ACC112 (cell line): ENCODE measurements at regions not wholly inside any gene's neighbourhood (a gene's known extent, or its start where the extent isn't known, plus 50 kb on each side); places are given as distances from the start of the nearest gene placed in this dataset.

Experiments
- H2AFZ ChIP-seq: fragments of 200-600 bp; sonication (generic); one replicate; pipeline ENCODE4 v1.6.0; 2017; ENCODE audit warnings: antibody characterized with exemption, low read length; ENCODE audit not compliant: unreplicated experiment
- H3K27ac ChIP-seq: fragments of 200-600 bp; sonication (generic); 2 replicates; pipeline ENCODE4 v1.5.1; 2014; ENCODE audit warnings: low read depth, mild to moderate bottlenecking, antibody characterized with exemption, low read length, moderate library complexity
- H3K27me3 ChIP-seq: fragments of 200-600 bp; sonication (generic); 2 replicates; pipeline ENCODE4 v1.6.1; 2014; ENCODE audit warnings: mild to moderate bottlenecking, antibody characterized with exemption, low read length, moderate library complexity, mixed read lengths; ENCODE audit not compliant: insufficient read depth
- H3K36me3 ChIP-seq: fragments of 200-600 bp; sonication (generic); 2 replicates; pipeline ENCODE4 v1.6.1; 2016; ENCODE audit warnings: mild to moderate bottlenecking, antibody characterized with exemption, low read length, moderate library complexity, mixed read lengths; ENCODE audit not compliant: insufficient read depth
- H3K4me1 ChIP-seq: fragments of 200-600 bp; sonication (generic); one replicate; pipeline ENCODE4 v1.6.1; 2016; ENCODE audit warnings: low read length, mixed read lengths; ENCODE audit not compliant: insufficient read depth, unreplicated experiment, control insufficient read depth
- H3K4me3 ChIP-seq: fragments of 200-600 bp; sonication (generic); 2 replicates; pipeline ENCODE4 v1.5.1; 2014; ENCODE audit warnings: mild to moderate bottlenecking, low read depth, low read length
- H3K79me2 ChIP-seq: fragments of 200-600 bp; sonication (generic); one replicate; pipeline ENCODE4 v1.6.0; 2016; ENCODE audit warnings: low read length; ENCODE audit not compliant: control insufficient read depth, unreplicated experiment, insufficient read depth

DNA sequence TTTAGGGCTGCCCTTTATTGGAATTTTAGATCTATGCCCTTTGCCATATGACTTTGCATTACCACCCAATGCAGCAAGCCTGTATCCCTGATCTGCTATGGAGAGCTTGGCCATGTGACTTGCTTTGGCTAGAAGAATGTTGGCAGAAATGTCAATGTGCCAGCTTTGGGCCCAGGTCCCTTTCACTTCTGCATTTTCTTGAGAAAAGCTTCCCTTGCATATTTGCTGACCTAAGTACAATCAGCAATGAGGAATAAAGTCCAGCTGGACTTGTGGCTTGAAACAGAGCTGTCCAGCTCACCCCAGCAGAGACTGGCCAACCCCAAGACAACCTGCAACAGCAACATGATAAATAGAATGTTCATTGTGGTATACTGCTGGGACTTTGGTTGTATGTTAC lies 135.9 kb downstream of the PAH start:
- Histone ChIP-seq H3K27ac (no peak overlapping the region), H2AFZ (no peak overlapping the region), H3K27me3 (no peaks in the 10 kb centered on the region), H3K36me3 (no peaks in the 10 kb centered on the region), H3K4me1 (no peaks in the 10 kb centered on the region), H3K4me3 (no peak overlapping the region), H3K79me2 (no peaks in the 10 kb centered on the region)

DNA sequence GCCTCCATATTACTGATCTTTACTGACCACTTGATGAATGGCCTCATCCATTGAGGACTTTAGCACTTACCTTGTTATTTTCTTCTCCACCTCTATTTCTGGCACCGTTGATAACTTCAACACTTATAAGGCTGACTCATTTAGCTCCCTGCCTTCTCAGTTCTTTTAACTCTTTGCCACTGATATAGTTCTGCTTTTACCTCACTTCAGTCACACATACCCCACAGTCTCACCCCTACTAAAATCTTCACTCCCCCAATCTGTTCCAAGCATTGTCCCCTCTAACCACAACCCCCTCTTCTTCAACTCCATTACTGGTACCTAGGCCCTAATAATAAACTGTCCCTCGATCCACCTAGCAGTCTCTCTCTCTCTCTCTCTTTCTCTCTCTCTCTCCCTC lies 141.0 kb downstream of the PAH start:
- H3K27me3 ChIP-seq = no peaks in the 10 kb centered on the region
- H3K4me3 ChIP-seq = no peak overlapping the region
- no peak overlapping the region for H3K27ac ChIP-seq
- no peaks in the 10 kb centered on the region for H3K79me2 ChIP-seq
- no peaks in the 10 kb centered on the region for H3K36me3 ChIP-seq
- H3K4me1 ChIP-seq = no peaks in the 10 kb centered on the region
- no peak overlapping the region for H2AFZ ChIP-seq

DNA sequence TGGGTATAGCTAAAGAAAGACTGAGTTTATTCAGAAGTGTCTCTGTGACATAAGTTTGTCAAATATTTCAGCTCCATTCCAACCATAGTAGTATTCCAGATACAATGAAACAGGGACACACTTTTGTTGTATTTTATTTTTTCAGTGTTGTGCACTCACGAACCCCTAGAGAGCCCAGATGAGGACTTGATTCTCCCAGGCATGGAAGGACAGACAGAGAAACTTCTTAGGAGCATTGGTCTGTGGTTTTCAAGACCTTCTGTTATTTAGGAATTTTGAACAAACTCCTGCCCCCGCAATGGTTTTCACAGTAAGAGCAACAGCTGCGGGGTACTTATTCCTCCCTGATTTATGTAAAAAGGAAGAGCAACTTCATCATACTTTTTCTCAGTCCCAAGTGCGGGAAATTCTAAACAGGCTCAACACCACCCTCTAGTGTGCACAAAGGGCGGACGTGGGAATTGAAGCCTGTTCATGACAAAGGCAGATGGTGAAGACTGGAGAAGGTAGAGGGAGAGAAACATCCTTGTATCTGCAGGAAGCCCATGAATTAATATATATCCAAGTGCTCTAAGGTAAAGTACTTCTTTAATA lies 147.6 kb downstream of the PAH start:
- Histone ChIP-seq H2AFZ (no peak overlapping the region), H3K4me3 (no peak overlapping the region), H3K4me1 (no peaks in the 10 kb centered on the region), H3K79me2 (no peaks in the 10 kb centered on the region), H3K27ac (no peak overlapping the region), H3K27me3 (peaks cover 4% of the 10 kb centered on the region; the same call in 1 of the 2 replicates), H3K36me3 (no peaks in the 10 kb centered on the region)

DNA sequence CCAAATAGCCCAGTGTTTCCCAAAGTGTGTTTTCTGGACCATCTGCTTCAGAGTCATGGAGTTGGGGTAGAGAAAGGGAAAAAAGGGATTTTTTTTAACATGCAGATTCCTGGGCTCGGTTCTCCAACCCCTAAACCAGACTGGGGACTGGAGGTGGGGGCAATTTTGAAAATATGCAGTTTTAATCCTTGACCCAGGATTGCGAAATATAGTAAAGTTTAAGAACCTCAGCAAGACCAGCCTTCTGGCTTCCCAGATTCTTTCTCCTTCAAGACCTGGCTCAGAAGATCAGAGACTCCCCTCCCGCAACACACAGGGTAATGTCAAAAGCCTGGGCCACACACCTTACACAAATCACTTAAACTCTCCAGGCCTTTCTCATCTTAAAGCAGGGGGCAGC lies 150.1 kb downstream of the PAH start:
- Histone ChIP-seq H3K4me1 (no peaks in the 10 kb centered on the region), H3K4me3 (no peak overlapping the region), H3K79me2 (no peaks in the 10 kb centered on the region), H3K27ac (no peak overlapping the region), H3K36me3 (no peaks in the 10 kb centered on the region), H2AFZ (no peak overlapping the region), H3K27me3 (peaks cover 4% of the 10 kb centered on the region; the same call in 1 of the 2 replicates)

DNA sequence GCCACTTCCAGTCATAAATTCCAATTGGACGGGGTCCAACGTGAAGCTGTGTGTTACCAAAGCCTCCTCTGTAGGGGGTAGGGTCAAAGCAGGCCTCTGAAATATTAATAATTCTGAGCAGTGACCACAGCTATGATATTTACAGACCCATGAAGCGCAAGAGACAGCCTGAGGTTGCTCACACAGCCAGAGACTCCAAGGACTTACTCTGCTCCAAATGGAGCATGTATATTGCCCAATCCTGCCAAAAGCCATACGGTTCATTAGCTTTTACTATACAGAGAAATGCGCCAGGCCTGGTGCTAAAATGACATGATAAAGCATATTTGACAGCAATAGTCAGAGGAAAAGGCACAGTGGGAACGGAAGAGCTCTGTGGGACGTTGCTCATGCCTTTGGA lies 151.3 kb downstream of the PAH start:
- H3K36me3 ChIP-seq = no peaks in the 10 kb centered on the region
- peaks cover 4% of the 10 kb centered on the region; the same call in 1 of the 2 replicates for H3K27me3 ChIP-seq
- H3K4me3 ChIP-seq = no peak overlapping the region
- H2AFZ ChIP-seq = no peak overlapping the region
- no peaks in the 10 kb centered on the region for H3K4me1 ChIP-seq
- no peak overlapping the region for H3K27ac ChIP-seq
- no peaks in the 10 kb centered on the region for H3K79me2 ChIP-seq

DNA sequence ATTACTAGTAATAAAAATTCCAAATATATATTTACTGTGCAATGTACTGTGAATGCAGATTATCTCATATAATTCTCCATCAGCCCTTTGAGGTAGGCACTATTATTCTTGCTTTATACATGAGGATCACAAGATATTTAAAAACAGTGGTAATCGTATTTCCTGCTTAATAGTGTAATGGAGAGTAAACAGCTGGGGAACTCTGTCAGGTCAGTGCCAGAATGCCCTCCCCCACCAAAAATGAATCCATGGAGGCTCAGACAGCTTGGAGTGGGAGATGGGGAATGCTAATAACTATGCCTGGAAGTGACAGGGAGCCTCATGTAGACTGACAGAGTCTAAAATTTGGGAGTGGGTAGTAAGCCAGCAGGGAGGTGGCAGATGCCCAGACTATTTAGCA lies 153.6 kb downstream of the PAH start:
- H3K36me3 ChIP-seq = no peaks in the 10 kb centered on the region
- no peak overlapping the region for H3K27ac ChIP-seq
- H3K79me2 ChIP-seq = no peaks in the 10 kb centered on the region
- no peaks in the 10 kb centered on the region for H3K27me3 ChIP-seq
- no peaks in the 10 kb centered on the region for H3K4me1 ChIP-seq
- no peak overlapping the region for H3K4me3 ChIP-seq
- H2AFZ ChIP-seq = no peak overlapping the region

DNA sequence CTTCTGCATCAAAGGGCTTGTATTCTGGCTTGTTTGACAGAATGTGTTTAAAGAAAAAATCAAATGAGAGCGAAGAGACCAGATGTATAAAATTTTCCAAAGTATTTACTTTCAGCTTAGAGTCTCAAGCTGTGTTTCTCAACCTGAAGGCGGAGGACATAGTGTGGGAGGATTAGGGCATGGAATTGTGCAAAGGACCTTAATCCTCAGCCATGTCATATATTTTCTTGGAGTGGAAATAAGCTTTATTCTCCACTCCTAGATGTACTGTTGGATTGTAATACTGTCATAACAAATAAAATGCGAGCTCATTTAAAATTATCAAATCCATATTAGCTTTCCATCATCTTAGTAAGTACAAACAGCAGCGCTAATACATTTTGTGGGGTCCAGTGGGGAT lies 154.0 kb downstream of the PAH start:
- Histone ChIP-seq H3K27me3 (no peaks in the 10 kb centered on the region), H3K79me2 (no peaks in the 10 kb centered on the region), H2AFZ (no peak overlapping the region), H3K36me3 (no peaks in the 10 kb centered on the region), H3K27ac (no peak overlapping the region), H3K4me1 (no peaks in the 10 kb centered on the region), H3K4me3 (no peak overlapping the region)

DNA sequence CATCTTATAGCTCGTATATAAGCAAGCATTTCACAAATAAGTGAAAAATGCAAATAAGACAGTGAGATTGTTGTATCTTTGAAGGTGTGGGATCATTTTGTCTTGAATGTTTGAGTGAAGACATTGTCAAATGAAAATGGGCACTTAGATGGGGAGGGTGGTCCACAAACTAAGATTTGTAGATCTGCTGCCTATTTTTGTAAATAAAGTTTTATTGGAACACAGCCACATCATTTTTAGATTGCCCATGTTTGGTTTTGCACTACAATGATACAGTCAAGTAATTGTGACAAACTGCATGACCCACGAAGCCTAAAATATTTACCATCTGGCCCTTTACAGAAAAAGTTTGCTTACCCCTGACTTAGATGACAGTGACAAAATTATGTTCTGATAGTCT lies 156.7 kb downstream of the PAH start:
- no peak overlapping the region for H3K4me3 ChIP-seq
- no peaks in the 10 kb centered on the region for H3K4me1 ChIP-seq
- H3K36me3 ChIP-seq = no peaks in the 10 kb centered on the region
- no peak overlapping the region for H3K27ac ChIP-seq
- H3K27me3 ChIP-seq = no peaks in the 10 kb centered on the region
- no peak overlapping the region for H2AFZ ChIP-seq
- H3K79me2 ChIP-seq = no peaks in the 10 kb centered on the region

DNA sequence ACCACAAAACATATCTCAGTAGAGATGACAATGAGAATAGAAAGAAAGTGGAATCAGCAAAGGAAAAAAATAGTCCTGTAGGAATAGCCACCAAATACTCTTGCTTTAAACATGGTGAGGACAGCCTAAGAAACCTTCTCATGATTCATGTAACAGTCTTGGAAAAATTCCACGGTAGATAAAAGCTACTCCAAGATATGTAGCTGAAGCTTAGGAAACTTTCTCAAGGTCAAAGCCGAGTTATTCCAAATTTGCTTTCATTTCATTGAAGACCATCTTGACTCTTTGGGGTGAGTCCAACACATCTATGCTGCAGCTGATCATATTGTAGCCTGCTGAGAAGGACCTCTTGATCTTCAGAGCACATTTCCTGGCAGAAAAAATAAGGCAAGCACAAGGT lies 157.6 kb downstream of the PAH start:
- H3K4me3 ChIP-seq = no peak overlapping the region
- no peaks in the 10 kb centered on the region for H3K27me3 ChIP-seq
- no peaks in the 10 kb centered on the region for H3K79me2 ChIP-seq
- H3K4me1 ChIP-seq = no peaks in the 10 kb centered on the region
- no peak overlapping the region for H3K27ac ChIP-seq
- H3K36me3 ChIP-seq = no peaks in the 10 kb centered on the region
- H2AFZ ChIP-seq = no peak overlapping the region

DNA sequence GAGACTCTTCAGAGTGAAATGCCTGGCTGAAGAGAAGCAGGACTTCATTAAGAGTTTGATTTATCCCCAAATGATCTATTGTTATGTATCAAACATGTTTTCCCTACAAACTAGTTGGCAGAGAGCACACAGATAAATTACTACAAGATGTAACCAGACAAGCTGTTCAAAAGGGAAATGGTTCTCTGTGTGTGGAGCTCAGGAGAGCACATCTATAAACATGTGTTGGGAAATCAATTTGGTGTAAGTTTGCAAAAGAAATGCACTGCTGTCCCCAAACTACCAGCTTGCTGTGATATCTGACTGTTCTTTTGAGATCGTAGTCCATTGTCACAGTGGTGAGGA lies 159.2 kb downstream of the PAH start:
- no peak overlapping the region for H3K4me3 ChIP-seq
- H3K4me1 ChIP-seq = no peaks in the 10 kb centered on the region
- no peaks in the 10 kb centered on the region for H3K27me3 ChIP-seq
- H3K79me2 ChIP-seq = no peaks in the 10 kb centered on the region
- H2AFZ ChIP-seq = no peak overlapping the region
- H3K27ac ChIP-seq = no peak overlapping the region
- no peaks in the 10 kb centered on the region for H3K36me3 ChIP-seq

DNA sequence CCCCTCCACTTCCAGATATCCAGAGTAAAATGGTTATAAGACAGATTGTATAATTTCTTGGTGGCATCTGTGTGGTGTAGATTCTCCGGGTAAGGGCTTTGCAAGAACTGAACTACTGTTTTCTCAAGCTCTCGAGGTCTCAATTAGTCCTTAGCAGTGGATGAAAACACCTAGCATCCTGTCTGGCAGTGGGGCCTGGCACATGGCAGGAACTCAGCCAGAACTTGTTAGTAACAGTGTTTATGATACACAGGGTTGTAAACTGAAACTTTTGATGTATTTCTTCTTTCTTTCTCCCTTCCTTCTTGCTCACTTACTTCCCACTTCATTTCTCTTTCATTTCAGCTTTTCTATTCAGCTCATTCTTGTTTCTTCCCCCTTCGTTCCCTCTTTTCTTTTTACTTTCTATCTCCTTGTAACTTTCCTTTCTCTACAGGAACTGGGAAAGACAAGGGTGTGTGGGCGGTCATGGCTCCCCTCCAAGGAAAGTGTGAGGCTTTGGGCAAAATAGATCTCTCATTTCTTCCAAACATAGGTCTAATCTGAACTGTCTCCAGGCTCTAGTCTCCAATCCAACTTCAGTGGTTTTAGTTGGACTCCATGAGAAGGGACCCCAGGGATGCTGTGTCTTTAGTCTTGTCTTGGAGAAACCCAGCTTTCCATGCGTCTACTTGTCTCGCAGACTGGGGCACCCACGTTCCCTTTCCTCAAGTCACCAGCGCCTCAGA lies 159.7 kb downstream of the PAH start:
- Histone ChIP-seq H2AFZ (no peak overlapping the region), H3K4me3 (no peak overlapping the region)

More for the DNA sequence above, 159.7 kb downstream of the PAH start:
- H3K79me2 ChIP-seq = no peaks in the 10 kb centered on the region
- no peak overlapping the region for H3K27ac ChIP-seq
- no peaks in the 10 kb centered on the region for H3K4me1 ChIP-seq
- H3K36me3 ChIP-seq = no peaks in the 10 kb centered on the region
- no peaks in the 10 kb centered on the region for H3K27me3 ChIP-seq
